Mammary epithelial cell (primary cell): ENCODE measurements at regions not wholly inside any gene's neighbourhood (a gene's known extent, or its start where the extent isn't known, plus 50 kb on each side); places are given as distances from the start of the nearest gene placed in this dataset.

ENCODE experiments used
- EZH2 ChIP-seq: IDR thresholded peaks from 2 replicates; pipeline ENCODE4 v1.6.1; 2012; ENCODE audit warnings: low read length, inconsistent platforms, borderline replicate concordance
- TF ChIP-seq, protein P1 (sequence below), 2 donors: IDR thresholded peaks in 1 of 2; conservative IDR thresholded peaks in 1 of 2; 2 replicates each; pipeline ENCODE4 v1.5.1; 2011 to 2012; ENCODE audit warnings: inconsistent platforms in 2 of 2, low read length in 2 of 2, mild to moderate bottlenecking in 2 of 2, control low read depth in 1 of 2, low read depth in 1 of 2; ENCODE audit not compliant: insufficient read depth in 1 of 2; ENCODE audit errors: extremely low read depth in 1 of 2

DNA sequence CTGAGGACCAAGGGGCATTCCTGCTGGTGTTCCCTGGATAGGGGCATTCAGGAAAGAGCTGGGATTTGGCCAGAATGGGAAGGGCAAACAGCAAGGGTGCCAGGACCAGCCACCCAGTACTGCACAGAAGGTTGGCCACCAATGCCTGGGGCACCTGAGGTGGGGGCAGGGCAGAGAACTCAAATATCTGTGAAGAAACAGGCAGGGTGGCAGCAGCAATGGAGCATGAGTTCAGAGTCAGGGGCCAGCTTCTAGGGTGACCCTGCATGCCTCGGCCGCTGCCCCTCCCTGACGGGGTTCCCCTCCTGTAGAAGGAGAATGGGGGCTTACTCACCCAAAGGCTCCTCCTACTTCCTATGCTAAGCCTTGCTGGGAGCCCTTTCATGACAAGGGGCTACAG lies 79.3 kb upstream of the SHANK2 start:
- TF ChIP-seq, protein P1, sequence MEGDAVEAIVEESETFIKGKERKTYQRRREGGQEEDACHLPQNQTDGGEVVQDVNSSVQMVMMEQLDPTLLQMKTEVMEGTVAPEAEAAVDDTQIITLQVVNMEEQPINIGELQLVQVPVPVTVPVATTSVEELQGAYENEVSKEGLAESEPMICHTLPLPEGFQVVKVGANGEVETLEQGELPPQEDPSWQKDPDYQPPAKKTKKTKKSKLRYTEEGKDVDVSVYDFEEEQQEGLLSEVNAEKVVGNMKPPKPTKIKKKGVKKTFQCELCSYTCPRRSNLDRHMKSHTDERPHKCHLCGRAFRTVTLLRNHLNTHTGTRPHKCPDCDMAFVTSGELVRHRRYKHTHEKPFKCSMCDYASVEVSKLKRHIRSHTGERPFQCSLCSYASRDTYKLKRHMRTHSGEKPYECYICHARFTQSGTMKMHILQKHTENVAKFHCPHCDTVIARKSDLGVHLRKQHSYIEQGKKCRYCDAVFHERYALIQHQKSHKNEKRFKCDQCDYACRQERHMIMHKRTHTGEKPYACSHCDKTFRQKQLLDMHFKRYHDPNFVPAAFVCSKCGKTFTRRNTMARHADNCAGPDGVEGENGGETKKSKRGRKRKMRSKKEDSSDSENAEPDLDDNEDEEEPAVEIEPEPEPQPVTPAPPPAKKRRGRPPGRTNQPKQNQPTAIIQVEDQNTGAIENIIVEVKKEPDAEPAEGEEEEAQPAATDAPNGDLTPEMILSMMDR (conservative IDR thresholded peaks at IDR 0.05 in 1 of 2, IDR thresholded peaks at IDR 0.05 in 1 of 2; ENCODE audit: extremely low read depth in 1 of 2, insufficient read depth in 1 of 2, low read depth in 1 of 2, low read length in 2 of 2): no peak
- no peak for TF ChIP-seq EZH2
